Body of pancreas (tissue), 4 donors: ENCODE measurements at regions not wholly inside any gene's neighbourhood (a gene's known extent, or its start where the extent isn't known, plus 50 kb on each side); places are given as distances from the start of the nearest gene placed in this dataset.

Experiments
- POLR2A ChIP-seq, 3 donors: fragments of 450-650 bp; IDR thresholded peaks; one replicate each; pipeline ENCODE4 v1.6.1; 2016; ENCODE audit warnings: antibody characterized with exemption in 3 of 3, mild to moderate bottlenecking in 2 of 3
- TF ChIP-seq, protein P1 (sequence below), 7 experiments: fragments of 450-650 bp in 4 of 7; fragments of 200-600 bp in 3 of 7; sonication (generic) in 3 of 7; IDR thresholded peaks; one replicate each; pipeline ENCODE4 v1.5.1; 2016 to 2019; ENCODE audit warnings: antibody characterized with exemption in 7 of 7

DNA sequence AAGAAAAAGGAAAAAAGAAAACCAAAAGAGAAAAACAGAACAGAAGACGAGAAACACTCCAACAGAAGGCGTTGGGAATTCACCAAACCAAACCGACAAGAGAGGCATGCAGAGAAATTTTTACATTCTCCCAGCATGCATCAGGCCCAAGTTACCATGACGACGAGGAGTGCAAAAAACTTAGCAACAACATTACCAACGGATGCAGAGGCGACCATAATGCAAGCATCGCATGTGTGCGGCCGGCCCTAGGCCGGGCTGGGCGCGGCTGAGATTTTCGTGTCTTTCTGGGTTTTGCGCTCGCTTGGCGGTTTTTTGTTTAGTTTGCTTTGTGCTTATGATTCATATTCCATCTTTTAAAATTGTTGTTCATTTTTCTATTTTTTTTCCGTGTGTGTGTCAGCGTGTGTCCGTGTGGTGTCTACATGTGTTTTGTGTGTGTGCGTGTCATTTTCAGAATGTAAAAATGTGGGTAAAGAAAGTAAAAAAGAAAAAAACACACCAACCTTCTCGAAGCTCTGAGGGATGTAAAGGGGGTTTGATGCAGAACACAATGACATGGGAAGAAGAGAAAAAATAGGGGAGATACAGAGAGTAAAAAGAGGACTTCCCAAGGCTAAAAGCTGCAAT, 84.9 kb downstream of the PTPRS start:
- TF ChIP-seq, protein P1, sequence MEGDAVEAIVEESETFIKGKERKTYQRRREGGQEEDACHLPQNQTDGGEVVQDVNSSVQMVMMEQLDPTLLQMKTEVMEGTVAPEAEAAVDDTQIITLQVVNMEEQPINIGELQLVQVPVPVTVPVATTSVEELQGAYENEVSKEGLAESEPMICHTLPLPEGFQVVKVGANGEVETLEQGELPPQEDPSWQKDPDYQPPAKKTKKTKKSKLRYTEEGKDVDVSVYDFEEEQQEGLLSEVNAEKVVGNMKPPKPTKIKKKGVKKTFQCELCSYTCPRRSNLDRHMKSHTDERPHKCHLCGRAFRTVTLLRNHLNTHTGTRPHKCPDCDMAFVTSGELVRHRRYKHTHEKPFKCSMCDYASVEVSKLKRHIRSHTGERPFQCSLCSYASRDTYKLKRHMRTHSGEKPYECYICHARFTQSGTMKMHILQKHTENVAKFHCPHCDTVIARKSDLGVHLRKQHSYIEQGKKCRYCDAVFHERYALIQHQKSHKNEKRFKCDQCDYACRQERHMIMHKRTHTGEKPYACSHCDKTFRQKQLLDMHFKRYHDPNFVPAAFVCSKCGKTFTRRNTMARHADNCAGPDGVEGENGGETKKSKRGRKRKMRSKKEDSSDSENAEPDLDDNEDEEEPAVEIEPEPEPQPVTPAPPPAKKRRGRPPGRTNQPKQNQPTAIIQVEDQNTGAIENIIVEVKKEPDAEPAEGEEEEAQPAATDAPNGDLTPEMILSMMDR (IDR thresholded peaks at IDR 0.05) = no peak
- TF ChIP-seq POLR2A (IDR thresholded peaks at IDR 0.05) = no peak
